ENCODE measurements at regions not wholly inside any gene's neighbourhood (a gene's known extent, or its start where the extent isn't known, plus 50 kb on each side); places are given as distances from the start of the nearest gene placed in this dataset.
"Not testable (repeated sequence)": the region's sequence is repeated elsewhere in the genome, so short reads cannot be mapped to it uniquely, and the experiment has no call there.

- DNase-seq = not testable (repeated sequence)
These were observed 333.1 kb upstream of the COX7C start for GRCh38 chr5:86284400-86285190.

GRCh38 chr5:86287437-86287836, 330.3 kb upstream of the COX7C start:
- not testable (repeated sequence) for DNase-seq

GRCh38 chr5:86289786-86290185, 328.0 kb upstream of the COX7C start:
- not testable (repeated sequence) for DNase-seq

GRCh38 chr5:86292811-86293210, 324.9 kb upstream of the COX7C start:
- DNase-seq = not testable (repeated sequence)

GRCh38 chr5:86302643-86303042, 315.1 kb upstream of the COX7C start:
- DNase-seq = not testable (repeated sequence)

- peak; percentile 11 for DNase-seq
These were observed 312.7 kb upstream of the COX7C start for GRCh38 chr5:86305050-86305449.

GRCh38 chr5:86314951-86315350, 302.8 kb upstream of the COX7C start:
- no peak for DNase-seq

GRCh38 chr5:86320266-86320665, 297.5 kb upstream of the COX7C start:
- DNase-seq = no peak

- DNase-seq = no peak
These were observed 288.4 kb upstream of the COX7C start for GRCh38 chr5:86329318-86329717.

GRCh38 chr5:86330736-86331135, 287.0 kb upstream of the COX7C start:
- no peak for DNase-seq

GRCh38 chr5:86332851-86333250, 284.9 kb upstream of the COX7C start:
- no peak for DNase-seq

GRCh38 chr5:86337667-86338460, 279.9 kb upstream of the COX7C start:
- no peak for DNase-seq

GRCh38 chr5:86354664-86355063, 263.1 kb upstream of the COX7C start:
- no peak for DNase-seq

- no peak for DNase-seq
These were observed 256.9 kb upstream of the COX7C start for GRCh38 chr5:86360801-86361200.

- peak; percentile 4 for DNase-seq
These were observed 246.7 kb upstream of the COX7C start for GRCh38 chr5:86371061-86371460.

GRCh38 chr5:86374611-86375010, 243.1 kb upstream of the COX7C start:
- no peak for DNase-seq

GRCh38 chr5:86376214-86376613, 241.5 kb upstream of the COX7C start:
- no peak for DNase-seq

- DNase-seq = no peak
These were observed 214.6 kb upstream of the COX7C start for GRCh38 chr5:86403190-86403589.

GRCh38 chr5:86404256-86404655, 213.5 kb upstream of the COX7C start:
- DNase-seq = no peak

GRCh38 chr5:86407711-86408110, 210.0 kb upstream of the COX7C start:
- no peak for DNase-seq

GRCh38 chr5:86411596-86411995, 206.1 kb upstream of the COX7C start:
- no peak for DNase-seq

- no peak for DNase-seq
These were observed 190.6 kb upstream of the COX7C start for GRCh38 chr5:86427158-86427557.

GRCh38 chr5:86439593-86440110, 178.1 kb upstream of the COX7C start:
- DNase-seq = no peak

All from retina (tissue), 1 donor.